GM23248 (cell line): ENCODE measurements at regions not wholly inside any gene's neighbourhood (a gene's known extent, or its start where the extent isn't known, plus 50 kb on each side); places are given as distances from the start of the nearest gene placed in this dataset.

Source experiments
- DNase-seq: peaks from one replicate; pipeline ENCODE4 v3.0.0-alpha.2; 2015
- H2AFZ ChIP-seq: fragments of 200-600 bp; sonication (generic); 2 replicates; pipeline ENCODE4 v1.6.1; 2016; ENCODE audit warnings: antibody characterized with exemption
- H3F3A ChIP-seq: fragments of 200-600 bp; sonication (generic); 2 replicates; pipeline ENCODE4 v1.6.1; 2016; ENCODE audit warnings: mild to moderate bottlenecking, antibody characterized with exemption, mixed run types; ENCODE audit not compliant: insufficient read depth
- H3K27ac ChIP-seq: fragments of 200-600 bp; sonication (generic); 2 replicates; pipeline ENCODE4 v1.5.1; 2016; ENCODE audit warnings: mild to moderate bottlenecking
- H3K27me3 ChIP-seq: fragments of 200-600 bp; sonication (generic); replicated peaks from 2 replicates; pipeline ENCODE4 v1.6.1; 2016; ENCODE audit warnings: mild to moderate bottlenecking; ENCODE audit not compliant: insufficient read depth
- H3K36me3 ChIP-seq: fragments of 200-600 bp; sonication (generic); 2 replicates; pipeline ENCODE4 v1.6.1; 2016; ENCODE audit warnings: low read depth, mild to moderate bottlenecking
- H3K4me1 ChIP-seq: fragments of 200-600 bp; sonication (generic); 2 replicates; pipeline ENCODE4 v1.6.1; 2016; ENCODE audit warnings: mild to moderate bottlenecking; ENCODE audit not compliant: insufficient read depth
- H3K4me2 ChIP-seq: fragments of 200-600 bp; sonication (generic); one replicate; pipeline ENCODE4 v1.6.1; 2016; ENCODE audit warnings: mild to moderate bottlenecking; ENCODE audit not compliant: unreplicated experiment
- H3K4me3 ChIP-seq: fragments of 200-600 bp; sonication (generic); 2 replicates; pipeline ENCODE4 v1.5.1; 2016; ENCODE audit warnings: mild to moderate bottlenecking
- H3K79me2 ChIP-seq: fragments of 200-600 bp; sonication (generic); 2 replicates; pipeline ENCODE4 v1.6.1; 2016; ENCODE audit warnings: mild to moderate bottlenecking; ENCODE audit not compliant: insufficient read depth
- H3K9ac ChIP-seq: fragments of 200-600 bp; sonication (generic); 2 replicates; pipeline ENCODE4 v1.6.1; 2016; ENCODE audit warnings: mild to moderate bottlenecking
- H3K9me2 ChIP-seq: fragments of 200-600 bp; sonication (generic); 2 replicates; pipeline ENCODE4 v1.6.1; 2016; ENCODE audit warnings: mixed run types, mild to moderate bottlenecking, moderate library complexity; ENCODE audit not compliant: insufficient read depth
- H3K9me3 ChIP-seq: fragments of 200-600 bp; sonication (generic); one replicate; pipeline ENCODE4 v1.6.1; 2017; ENCODE audit warnings: low read depth
- H4K20me1 ChIP-seq: fragments of 200-600 bp; sonication (generic); 2 replicates; pipeline ENCODE4 v1.6.0; 2016; ENCODE audit not compliant: insufficient read depth
- EZH2 ChIP-seq: fragments of 200-600 bp; sonication (generic); IDR thresholded peaks from 2 replicates; pipeline ENCODE4 v1.6.1; 2018; ENCODE audit warnings: antibody characterized with exemption, mild to moderate bottlenecking; ENCODE audit not compliant: insufficient read depth, poor library complexity, severe bottlenecking
- EZH2phosphoT487 ChIP-seq: fragments of 200-600 bp; sonication (generic); IDR thresholded peaks from 2 replicates; pipeline ENCODE4 v1.6.1; 2018; ENCODE audit warnings: antibody characterized with exemption, moderate library complexity, mild to moderate bottlenecking, low read depth; ENCODE audit not compliant: insufficient read depth
- WGBS, 2 experiments: methylation state at CpG; one replicate each; pipeline ENCODE4 v1.1.6; 2015 to 2017; ENCODE audit warnings: low lambda C conversion rate in 2 of 2, low coverage in 1 of 2; ENCODE audit errors: missing lambda C conversion rate in 2 of 2; 5-methylcytosine and 5-hydroxymethylcytosine counted together
- in situ Hi-C: fragments of 300-500 bp; cut with MboI; formaldehyde crosslinking; loops from 2 replicates; pipeline ENCODE4 v1.15.0; 2020

DNA sequence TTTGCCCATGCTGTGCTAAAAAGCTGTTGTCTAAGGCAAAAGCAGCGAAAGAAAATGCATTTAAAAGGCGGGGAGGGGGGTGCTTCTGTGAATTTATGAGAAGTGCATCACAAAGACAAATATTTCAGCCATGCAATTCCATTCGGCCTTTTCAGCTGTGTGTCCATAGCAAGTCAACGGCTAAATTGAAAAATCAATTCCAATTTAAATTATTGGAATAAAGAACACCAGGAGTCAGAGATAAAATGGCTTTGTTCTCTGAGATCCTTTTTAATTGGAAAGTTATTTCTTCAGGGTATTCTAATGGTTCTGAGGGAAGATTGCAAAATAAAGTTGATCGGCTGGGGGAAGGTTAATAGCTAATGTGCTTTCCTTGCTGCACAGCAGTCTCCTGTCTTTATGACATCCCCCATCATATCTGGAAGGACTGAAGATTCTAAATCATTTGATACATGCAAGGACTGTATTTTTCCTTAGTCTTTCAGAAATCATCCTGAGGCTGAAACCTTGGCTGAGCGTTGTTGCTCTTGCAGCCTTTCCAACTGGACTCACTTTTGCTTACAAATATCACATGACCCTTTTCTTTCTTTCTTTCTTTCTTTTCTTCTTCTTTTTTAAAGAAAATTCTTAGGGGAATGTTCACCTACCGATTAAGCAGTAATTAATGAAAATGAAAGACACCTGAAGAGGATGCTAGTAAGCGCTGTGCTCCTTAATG is 647.1 kb downstream of the DACH1 start:
- H3K9me3 ChIP-seq = peaks cover 3% of the 10 kb centered on the region
- no peaks in the 10 kb centered on the region for H3K79me2 ChIP-seq
- no peak overlapping the region for H2AFZ ChIP-seq
- H3F3A ChIP-seq = no peaks in the 10 kb centered on the region
- H3K27me3 ChIP-seq = no peaks in the 10 kb centered on the region
- no peak overlapping the region for H3K27ac ChIP-seq
- H4K20me1 ChIP-seq = no peaks in the 10 kb centered on the region
- no peak overlapping the region for H3K9ac ChIP-seq
- no peak overlapping the region for H3K4me2 ChIP-seq
- no peaks in the 10 kb centered on the region for H3K9me2 ChIP-seq
- WGBS, 2 experiments = 29 to 31% methylated on average over 8 of the region's 8 CpGs
- no peaks in the 10 kb centered on the region for H3K4me1 ChIP-seq
- in situ Hi-C loops = no loop called here
- H3K36me3 ChIP-seq = no peaks in the 10 kb centered on the region
- TF ChIP-seq EZH2 = no peak
- no peak for TF ChIP-seq EZH2phosphoT487
- H3K4me3 ChIP-seq = no peak overlapping the region
- DNase-seq = no peak

DNA sequence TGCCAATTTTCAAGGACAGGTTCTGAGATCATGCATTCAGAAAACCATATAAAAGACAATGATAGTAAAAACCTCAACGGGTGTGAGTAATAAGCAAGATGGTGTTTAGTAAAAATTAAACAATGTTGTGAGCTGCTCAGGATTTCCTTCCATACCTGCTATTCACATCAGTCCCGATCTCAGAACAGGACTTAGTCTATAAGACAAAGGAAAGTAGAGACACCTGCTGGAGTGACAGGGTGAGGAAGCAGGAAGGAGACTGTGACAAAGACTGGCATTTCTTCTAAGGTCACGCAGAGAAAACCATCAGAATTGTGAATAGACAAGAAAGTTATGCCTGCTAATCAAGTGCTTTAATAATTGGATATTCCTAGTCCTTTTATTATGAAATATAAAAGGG is 648.0 kb downstream of the DACH1 start:
- no peaks in the 10 kb centered on the region for H3K4me1 ChIP-seq
- in situ Hi-C loops = no loop called here
- no peaks in the 10 kb centered on the region for H3K79me2 ChIP-seq
- no peak overlapping the region for H3K9ac ChIP-seq
- no peaks in the 10 kb centered on the region for H3K9me3 ChIP-seq
- DNase-seq = no peak
- TF ChIP-seq EZH2phosphoT487 (no peak), EZH2 (no peak)
- no peak overlapping the region for H3K27ac ChIP-seq
- H3K27me3 ChIP-seq = no peaks in the 10 kb centered on the region
- H3K4me3 ChIP-seq = no peak overlapping the region
- no peaks in the 10 kb centered on the region for H3K36me3 ChIP-seq
- H3F3A ChIP-seq = no peaks in the 10 kb centered on the region
- no peak overlapping the region for H2AFZ ChIP-seq
- no peaks in the 10 kb centered on the region for H3K9me2 ChIP-seq
- no peaks in the 10 kb centered on the region for H4K20me1 ChIP-seq
- 14 to 15% methylated on average over 3 of the region's 3 CpGs for WGBS, 2 experiments
- H3K4me2 ChIP-seq = no peak overlapping the region

DNA sequence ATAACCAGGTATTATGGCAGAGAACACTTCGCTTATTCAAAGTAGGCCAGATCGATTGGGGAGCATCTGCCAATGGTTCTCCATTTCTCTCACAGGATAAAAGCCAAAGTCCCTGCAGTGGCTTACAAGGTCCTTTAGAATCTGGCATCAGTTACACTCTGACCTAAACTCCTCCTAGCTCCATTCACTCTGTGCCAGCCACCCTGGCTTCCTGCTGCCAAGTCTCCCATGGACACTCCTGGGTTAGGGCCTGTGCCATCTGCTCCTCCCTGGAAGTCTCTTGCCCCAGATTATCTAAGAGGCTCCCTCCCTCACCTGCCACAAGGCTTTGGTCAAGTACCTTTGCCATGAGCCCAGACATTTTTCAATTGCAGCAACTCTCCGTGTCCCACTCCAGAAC is 649.2 kb downstream of the DACH1 start:
- Histone ChIP-seq H3K79me2 (no peaks in the 10 kb centered on the region), H3K36me3 (no peaks in the 10 kb centered on the region), H3K9me2 (no peaks in the 10 kb centered on the region), H3K27me3 (no peaks in the 10 kb centered on the region), H3F3A (no peaks in the 10 kb centered on the region), H3K9me3 (no peaks in the 10 kb centered on the region), H2AFZ (no peak overlapping the region), H3K27ac (no peak overlapping the region), H3K4me3 (no peak overlapping the region), H3K4me2 (no peak overlapping the region), H3K9ac (no peak overlapping the region), H4K20me1 (no peaks in the 10 kb centered on the region), H3K4me1 (no peaks in the 10 kb centered on the region)
- 39 to 41% methylated on average over 3 of the region's 3 CpGs for WGBS, 2 experiments
- in situ Hi-C loops = no loop called here
- TF ChIP-seq EZH2phosphoT487 = no peak
- no peak for TF ChIP-seq EZH2
- DNase-seq = no peak

DNA sequence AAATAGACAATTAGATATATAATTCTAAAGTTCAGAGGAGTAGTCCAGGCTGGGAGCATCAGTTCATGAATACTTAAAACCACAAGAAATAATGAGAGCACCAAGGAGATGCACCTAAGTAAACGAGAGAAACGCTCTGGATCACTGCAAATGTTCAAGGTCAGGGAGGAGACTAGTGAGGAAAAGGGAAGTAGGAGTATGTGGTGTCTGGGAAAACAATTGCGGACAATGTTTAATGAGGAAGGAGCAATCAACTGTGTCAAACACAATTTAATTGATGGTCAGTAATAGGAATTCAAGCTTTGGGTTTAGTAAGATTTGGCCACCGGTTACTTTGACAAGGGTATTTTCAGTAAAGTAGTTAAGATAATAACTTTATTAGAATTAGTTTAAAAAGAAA is 652.2 kb downstream of the DACH1 start:
- in situ Hi-C loops = no loop called here
- Histone ChIP-seq H3K36me3 (no peaks in the 10 kb centered on the region), H3K79me2 (no peaks in the 10 kb centered on the region), H3K9me3 (no peaks in the 10 kb centered on the region), H3K4me2 (no peak overlapping the region), H3K9me2 (no peaks in the 10 kb centered on the region), H3K9ac (no peak overlapping the region), H3F3A (no peaks in the 10 kb centered on the region), H2AFZ (no peak overlapping the region), H4K20me1 (no peaks in the 10 kb centered on the region), H3K27me3 (no peaks in the 10 kb centered on the region), H3K4me1 (no peaks in the 10 kb centered on the region), H3K27ac (no peak overlapping the region), H3K4me3 (no peak overlapping the region)
- no peak for DNase-seq
- TF ChIP-seq EZH2 (no peak), EZH2phosphoT487 (no peak)
- WGBS, 2 experiments = 46 to 47% methylated on average over 4 of the region's 4 CpGs
